ENCODE measurements at regions not wholly inside any gene's neighbourhood (a gene's known extent, or its start where the extent isn't known, plus 50 kb on each side); places are given as distances from the start of the nearest gene placed in this dataset.

DNA sequence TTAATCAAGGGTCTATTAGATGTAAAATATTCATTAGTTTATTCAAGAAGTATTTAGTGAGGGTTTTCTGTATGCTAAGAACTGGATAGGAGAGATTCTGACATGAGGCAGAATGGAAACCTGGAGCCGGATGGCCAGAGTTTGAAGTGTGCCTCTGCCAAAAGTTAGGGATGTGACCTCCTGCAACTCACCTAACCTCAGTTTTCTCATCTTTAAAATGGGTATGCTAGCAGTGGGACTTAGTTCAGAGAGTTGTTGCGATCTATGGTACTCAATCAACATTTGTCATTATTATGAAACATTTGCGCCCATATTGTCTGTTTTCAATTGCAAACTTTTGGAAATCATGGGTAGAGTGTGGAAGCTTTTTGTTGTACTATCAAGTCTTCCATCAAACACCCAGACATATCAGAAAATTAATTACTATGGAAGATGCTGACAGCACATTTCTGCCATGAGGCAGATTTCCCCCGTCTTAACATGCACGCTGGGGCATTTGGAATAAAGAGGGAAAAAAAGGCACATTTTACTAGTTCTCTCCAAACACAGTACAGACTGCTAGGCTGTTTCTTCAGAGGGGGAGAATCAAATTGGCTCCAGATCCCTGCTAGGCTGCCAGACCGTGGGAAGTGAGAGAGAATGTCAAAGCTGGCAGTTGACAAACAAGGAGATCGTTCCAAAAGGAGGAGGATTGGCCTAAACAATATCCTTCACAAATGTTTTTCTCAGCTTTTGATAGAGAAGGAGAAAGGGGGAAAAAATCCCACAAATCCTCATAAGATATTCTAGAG, 205.3 kb upstream of the TSHZ2 start:
- TF ChIP-seq POLR2A (IDR thresholded peaks at IDR 0.05) (no peak), POLR2AphosphoS5 (IDR thresholded peaks at IDR 0.05) (no peak)
- TF ChIP-seq, protein P1, sequence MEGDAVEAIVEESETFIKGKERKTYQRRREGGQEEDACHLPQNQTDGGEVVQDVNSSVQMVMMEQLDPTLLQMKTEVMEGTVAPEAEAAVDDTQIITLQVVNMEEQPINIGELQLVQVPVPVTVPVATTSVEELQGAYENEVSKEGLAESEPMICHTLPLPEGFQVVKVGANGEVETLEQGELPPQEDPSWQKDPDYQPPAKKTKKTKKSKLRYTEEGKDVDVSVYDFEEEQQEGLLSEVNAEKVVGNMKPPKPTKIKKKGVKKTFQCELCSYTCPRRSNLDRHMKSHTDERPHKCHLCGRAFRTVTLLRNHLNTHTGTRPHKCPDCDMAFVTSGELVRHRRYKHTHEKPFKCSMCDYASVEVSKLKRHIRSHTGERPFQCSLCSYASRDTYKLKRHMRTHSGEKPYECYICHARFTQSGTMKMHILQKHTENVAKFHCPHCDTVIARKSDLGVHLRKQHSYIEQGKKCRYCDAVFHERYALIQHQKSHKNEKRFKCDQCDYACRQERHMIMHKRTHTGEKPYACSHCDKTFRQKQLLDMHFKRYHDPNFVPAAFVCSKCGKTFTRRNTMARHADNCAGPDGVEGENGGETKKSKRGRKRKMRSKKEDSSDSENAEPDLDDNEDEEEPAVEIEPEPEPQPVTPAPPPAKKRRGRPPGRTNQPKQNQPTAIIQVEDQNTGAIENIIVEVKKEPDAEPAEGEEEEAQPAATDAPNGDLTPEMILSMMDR (IDR thresholded peaks at IDR 0.05 in 8 of 11, conservative IDR thresholded peaks at IDR 0.05 in 3 of 11): no peak

Data from spleen (tissue), 7 donors.